Activated CD8-positive, alpha-beta memory T cell treated with anti-CD3 and anti-CD28 coated beads for 36 hours (primary cell): ENCODE measurements at regions not wholly inside any gene's neighbourhood (a gene's known extent, or its start where the extent isn't known, plus 50 kb on each side); places are given as distances from the start of the nearest gene placed in this dataset.

Experiments
- CTCF ChIA-PET: fragments of 350-600 bp; sonication (Branson Sonifier 250); formaldehyde crosslinking; loops from one replicate; lab custom pipeline; 2021; ENCODE audit warnings: antibody characterized with exemption; lab: Charles Lee
- POLR2A ChIA-PET: fragments of 350-600 bp; sonication (Branson Sonifier 250); formaldehyde crosslinking; loops from one replicate; lab custom pipeline; 2021; ENCODE audit warnings: antibody characterized with exemption; lab: Charles Lee

DNA sequence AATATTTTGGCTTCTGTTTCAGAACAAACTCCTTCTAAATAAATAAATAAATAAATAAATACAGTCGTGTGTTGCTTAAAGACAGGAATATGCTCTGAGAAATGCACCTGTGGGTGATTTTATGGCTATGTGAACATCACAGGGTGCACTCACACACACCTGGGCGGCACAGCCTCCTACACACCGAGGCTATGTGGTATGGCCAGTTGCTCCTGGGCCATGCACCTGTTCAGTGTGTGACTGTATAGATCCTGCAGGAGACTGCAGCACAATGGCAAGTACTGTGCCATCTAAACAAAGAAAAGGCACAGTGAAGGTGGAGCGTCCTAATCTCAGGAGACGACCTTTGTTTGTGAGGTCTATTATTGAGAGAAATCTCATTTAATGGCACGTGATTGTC lies 1281.1 kb downstream of the TBC1D22A start:
- ChIA-PET POLR2A (no interaction called here), CTCF (no interaction called here)

DNA sequence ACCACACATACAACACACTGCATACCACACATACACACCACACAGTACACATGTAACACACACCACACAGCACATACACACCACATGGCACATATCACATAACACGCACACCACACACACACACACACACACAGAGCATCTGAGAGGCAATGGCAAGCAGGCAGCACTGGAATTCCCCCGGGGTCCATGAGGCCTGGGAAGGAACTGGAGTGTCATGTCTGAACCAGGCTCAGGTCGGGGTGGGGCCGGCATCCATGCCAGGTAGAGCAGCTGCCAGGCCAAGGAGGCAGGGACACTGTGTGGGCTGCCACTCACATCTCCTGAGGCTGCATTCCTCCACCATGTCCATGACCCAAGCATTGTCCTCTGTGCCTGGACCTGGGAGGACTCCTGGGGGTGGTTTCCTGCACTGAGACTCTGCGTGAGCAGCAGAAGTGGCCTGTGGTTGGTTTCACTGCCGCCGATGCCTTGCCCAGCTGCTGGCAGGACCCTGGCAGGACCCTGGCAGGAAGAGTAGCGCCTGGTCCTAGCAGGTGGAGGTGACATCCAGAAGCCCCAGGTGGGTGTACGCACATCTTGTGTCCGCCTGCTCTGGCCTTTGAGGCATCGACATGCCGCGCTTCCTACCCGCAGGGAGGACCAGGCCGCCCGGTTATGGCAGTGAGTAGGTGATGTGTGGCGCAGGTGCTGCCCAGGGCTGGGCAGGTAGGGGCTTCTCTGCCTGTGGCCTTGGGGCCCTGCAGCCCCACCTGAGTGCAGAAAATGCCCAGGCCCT lies 1280.4 kb downstream of the TBC1D22A start:
- POLR2A ChIA-PET = no interaction called here
- CTCF ChIA-PET = no interaction called here

DNA sequence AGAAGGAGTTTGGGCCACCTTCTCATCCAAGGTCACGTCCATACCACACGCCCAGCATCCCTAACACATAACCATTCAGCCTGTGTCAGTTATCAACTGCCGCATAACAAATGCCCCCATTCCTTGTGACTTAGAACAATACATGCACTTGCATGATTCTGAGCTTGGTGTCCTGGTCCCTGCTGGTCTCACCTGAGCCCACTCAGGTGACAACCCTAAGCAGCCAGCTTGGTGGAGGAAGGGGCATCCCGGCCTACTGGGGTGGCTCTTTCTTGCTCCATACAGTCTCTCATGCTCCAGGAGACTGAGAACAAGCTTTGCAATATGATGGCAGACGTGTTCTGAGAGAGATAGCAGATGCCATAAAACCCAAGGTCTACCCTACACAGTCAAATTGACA lies 1276.9 kb downstream of the TBC1D22A start:
- ChIA-PET POLR2A (no interaction called here), CTCF (no interaction called here)

DNA sequence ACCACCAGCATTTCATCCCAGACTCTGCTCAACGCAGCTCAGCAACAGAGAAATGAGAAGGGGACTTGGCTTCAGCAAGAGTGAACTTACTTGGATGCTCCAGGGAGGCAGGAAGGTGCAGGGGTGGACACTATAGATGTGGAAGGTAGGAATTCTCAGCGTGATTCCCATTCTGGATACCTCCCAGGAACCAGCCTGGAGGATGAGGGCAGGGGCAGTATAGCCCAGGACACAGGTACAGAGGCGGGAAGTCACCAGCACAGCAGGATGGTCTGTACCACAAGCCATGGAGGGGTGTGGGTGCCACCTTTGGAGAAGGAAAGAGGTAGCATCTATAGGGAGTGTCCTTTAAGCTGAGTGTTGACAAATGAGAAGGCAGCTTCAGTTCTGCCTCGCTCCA lies 1275.2 kb downstream of the TBC1D22A start:
- CTCF ChIA-PET = no interaction called here

DNA sequence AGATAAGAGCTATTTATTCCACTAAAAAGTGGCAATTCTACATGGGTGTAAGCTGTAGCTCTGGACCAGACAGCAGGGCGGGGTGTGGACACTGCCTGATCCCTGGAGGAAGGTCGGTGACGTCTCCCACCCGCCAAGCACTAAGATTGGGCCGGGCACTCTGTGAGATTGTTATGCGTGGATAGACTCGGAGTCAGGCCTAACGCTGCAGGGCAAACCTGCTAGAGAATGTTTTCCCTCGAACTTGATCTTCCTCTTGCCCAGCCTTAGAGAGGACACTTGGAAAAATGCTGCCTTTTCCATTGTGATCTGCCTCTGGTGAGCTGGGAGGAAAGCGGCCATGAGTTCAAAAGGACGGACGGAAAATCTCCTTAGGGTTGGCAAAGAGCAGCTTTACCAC lies 1273.4 kb downstream of the TBC1D22A start:
- POLR2A ChIA-PET = interaction anchor here (0.5 kb wide), 1 partner anchor 91 kb away, joined by 6 read pairs; no protein-coding TSS in a partner anchor
- CTCF ChIA-PET = no interaction called here

More for the DNA sequence above, 1275.2 kb downstream of the TBC1D22A start:
- POLR2A ChIA-PET = no interaction called here

DNA sequence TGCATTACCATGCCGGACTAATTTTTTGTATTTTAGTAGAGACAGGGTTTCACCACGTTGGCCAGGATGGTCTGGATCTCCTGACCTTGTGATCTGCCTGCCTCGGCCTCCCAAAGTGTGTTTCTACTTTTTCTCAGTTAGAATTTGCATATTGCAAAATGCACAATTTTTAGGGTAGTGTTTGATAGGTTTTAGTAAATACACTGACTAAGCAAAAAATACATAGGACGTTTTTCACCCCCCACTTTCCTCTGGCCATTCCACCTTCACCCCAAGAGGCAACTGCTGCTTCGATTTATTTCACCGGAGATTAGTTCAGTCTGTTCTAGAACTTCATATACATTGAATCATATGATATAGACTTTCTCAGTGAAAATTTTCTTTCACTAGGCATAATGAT lies 1269.1 kb downstream of the TBC1D22A start:
- ChIA-PET CTCF (no interaction called here), POLR2A (no interaction called here)

DNA sequence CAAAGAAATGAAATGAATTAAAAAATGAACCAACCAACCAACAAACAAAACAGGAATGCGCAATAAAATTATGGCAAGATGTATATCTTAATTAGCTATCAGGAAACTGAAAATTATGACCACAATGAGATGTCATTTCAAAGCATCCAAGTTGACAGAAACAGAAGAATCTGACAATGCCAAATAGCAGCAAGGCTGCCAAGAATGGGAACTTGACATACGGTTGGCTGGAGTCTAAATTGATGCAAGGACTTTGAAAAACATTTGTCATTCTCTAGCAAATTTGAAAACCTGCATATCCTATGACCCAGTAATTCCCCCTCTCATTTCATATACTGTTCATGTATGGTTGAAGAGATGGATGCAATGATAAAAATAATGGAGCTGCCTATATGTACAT lies 1262.6 kb downstream of the TBC1D22A start:
- ChIA-PET POLR2A (no interaction called here), CTCF (no interaction called here)

DNA sequence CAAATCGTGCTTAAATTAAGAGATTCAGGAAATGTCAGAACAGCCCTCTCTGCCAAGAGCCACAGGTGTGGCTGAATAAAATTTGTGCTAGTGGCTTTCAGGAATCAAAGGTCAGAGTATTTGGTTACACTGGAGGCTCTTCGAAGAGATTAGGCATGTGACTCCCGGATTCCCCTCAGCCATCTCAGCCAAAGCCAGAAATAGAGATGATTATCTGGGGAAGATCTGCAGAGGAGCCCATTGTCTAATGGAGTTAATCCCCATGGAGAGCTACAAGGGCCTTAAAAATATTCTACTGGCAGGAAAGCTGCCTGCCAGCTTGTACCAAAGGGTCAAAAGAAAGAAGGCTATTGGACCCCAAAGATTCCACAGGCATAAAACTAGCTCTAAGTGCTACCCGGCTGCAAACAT lies 1259.5 kb downstream of the TBC1D22A start:
- ChIA-PET CTCF (no interaction called here), POLR2A (no interaction called here)

DNA sequence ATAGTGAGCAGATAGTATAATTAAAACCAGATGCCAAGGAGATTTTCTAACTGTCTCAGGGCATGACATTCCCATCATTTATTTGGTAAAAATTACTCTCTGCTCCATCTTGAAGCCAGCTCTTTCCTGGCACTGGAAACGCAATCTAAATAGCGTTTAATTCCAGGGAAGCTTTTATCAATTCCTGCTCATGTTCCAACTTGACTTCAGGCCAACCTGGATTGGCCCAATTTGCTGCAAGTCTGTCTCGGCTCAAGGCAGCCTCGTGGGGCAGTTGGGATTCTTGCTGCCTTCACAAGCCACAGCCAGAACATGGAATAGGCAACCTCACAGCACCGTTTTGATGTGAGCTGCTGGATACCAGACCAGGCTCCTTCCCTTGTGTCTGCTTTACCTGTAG lies 1255.9 kb downstream of the TBC1D22A start:
- ChIA-PET POLR2A (no interaction called here), CTCF (no interaction called here)

DNA sequence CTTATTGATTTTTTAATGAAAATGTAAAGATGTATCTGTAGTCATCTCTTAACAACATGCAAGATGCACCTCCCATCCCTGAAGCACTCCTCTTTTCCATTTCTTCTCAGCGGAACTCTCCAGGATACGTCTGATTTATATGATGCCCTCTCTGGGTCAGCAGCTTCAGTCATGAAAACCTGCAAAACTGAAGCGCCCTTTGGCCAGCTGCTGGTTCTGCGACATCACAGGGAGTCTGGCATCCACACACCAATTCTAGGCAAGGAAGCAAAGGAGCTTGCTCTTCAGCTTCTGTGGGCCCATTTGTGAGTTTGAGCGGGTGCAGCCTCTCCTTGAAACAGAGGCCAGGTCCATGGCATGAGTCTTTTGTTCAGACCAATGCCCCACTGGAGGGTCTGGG lies 1253.3 kb downstream of the TBC1D22A start:
- CTCF ChIA-PET = no interaction called here
- POLR2A ChIA-PET = no interaction called here

DNA sequence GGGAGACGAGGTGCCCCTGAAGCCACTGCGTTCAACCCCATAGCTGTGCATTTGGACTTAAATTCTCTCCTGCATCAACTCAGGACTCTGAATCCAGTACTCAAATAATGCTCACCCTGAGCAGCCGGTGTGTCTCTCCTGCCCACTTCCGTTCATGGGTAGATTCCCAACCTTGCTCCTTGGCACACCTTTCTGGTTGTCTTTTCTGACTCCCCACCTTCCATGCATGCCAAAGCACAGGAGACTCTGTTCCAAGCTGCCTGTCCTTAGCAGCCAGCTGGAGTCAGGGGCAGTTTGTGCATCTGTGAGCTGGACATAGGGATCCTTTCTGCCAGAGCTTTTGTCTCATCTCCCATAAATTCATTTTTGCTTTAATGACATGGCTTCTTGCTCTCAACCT lies 1242.5 kb downstream of the TBC1D22A start:
- ChIA-PET POLR2A (no interaction called here), CTCF (no interaction called here)

DNA sequence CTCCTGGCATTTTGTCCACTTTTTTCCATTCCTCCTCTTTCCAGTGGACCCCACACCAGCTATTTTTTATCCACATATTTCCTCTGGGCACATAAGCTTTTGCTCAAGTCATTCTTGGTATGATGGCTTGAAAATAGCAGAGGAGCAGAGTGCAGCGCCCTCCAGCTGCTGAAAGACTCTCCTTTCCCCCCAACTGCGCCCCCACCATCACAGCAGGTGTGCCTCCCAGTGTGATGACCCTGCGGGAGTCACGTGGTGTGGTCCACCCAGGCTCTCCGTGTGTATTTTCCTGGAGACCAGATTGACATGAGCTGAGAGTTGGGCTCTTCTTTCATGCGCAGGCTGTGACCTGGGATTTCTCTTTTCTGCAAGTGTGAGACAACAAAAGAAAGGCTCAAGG lies 1241.6 kb downstream of the TBC1D22A start:
- ChIA-PET POLR2A (no interaction called here), CTCF (no interaction called here)

DNA sequence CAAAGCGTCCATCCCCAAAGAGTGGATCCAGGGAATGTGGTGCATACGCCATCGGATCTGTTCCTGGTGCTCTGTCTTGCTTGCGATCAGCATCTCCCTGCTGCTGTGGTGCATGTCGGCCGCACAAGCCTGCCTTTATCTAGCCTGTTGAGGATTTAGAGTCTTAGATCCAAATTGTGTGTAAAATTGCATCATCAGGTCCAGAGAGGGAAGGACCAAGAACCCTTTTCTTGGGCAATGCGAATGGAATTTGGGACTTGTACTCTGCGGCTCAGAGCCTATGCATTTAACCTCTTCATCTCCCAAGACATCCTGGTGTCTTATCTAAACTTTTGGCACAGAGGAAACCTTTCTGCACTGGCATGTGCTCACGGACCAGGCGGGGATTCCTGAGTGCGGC lies 1238.7 kb downstream of the TBC1D22A start:
- POLR2A ChIA-PET = no interaction called here
- CTCF ChIA-PET = no interaction called here

DNA sequence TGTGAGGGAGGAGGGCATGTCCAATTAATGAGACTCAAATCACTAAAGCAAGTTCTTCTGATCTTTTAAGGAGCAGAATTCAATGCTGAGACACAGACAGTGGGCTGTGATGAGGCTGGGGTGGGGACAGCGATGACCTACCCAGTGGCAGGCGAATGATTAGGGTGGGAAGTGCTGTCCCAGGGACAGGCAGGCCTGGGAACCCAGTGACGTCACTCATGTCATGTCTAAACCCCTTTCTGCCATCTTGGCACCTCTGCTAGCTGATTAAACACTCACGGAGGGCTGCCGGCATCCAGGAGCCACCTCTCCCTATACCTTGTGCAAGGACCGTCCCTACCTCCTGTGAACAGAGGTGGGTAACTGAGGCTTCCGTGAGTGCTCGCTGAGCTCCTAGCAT lies 1235.2 kb downstream of the TBC1D22A start:
- ChIA-PET POLR2A (no interaction called here), CTCF (no interaction called here)

DNA sequence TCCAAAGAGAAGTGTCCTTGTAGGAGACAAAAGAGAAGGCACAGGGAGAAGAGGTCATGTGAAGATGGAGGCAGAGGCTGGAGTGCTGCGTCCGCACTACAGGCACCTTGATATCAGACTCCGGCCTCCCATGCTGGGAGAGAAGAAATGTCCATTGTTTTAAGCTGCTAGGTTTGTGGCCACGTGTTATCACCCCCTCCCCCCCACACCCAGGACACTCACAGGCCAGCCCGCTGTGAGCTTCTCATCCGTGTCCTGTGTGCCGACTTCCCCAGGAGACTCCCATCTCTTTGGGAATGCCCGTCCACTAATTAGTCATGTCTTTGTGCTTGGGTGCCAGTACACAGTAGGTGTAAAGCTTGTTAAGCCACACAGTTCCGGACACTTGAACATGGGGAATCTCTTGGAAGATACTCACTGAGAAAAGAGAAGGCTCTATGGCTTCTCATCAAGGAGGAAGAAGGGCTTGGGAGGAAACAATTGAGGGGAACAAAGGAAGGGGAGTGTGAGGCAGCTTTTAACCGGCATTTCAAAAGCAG lies 1234.7 kb downstream of the TBC1D22A start:
- ChIA-PET CTCF (no interaction called here), POLR2A (no interaction called here)

DNA sequence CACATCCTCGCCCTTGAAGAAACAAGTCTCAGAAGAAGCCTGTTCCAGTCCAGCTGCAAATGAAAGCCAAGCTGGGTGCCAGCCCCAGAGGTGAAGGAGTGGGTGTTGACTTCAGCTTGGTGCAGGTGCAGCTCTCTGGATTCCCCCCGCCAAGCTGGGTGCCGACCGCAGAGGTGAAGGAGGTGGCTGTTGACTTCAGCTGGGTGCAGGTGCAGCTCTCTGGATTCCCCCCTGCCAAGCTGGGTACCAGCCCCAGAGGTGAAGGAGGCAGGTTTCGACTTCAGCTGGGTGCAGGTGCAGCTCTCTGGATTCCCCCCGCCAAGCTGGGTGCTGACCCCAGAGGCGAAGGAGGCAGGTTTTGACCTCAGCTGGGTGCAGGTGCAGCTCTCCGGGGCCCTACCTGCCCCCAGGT lies 1234.0 kb downstream of the TBC1D22A start:
- CTCF ChIA-PET = no interaction called here
- POLR2A ChIA-PET = no interaction called here

DNA sequence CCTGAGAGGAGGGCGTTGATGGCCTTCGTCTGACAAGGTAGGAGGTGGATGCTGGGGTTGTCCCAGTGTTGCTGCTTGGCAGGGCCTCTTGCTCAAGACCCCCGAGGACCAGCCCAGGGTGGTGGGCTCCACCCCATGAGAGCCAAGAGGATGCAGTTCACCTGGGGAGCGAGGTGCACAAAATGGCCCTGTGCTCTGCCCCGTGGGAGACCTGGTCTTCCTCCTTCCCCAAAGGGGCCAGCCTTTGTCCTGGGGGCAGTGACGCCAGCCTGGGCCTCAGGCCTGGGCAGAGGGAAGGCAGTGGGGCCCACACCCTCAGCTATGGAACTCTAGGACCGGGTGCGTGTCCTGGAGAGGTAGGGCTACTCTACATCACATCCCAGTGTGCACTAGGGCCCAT lies 1233.3 kb downstream of the TBC1D22A start:
- POLR2A ChIA-PET = no interaction called here
- CTCF ChIA-PET = no interaction called here

DNA sequence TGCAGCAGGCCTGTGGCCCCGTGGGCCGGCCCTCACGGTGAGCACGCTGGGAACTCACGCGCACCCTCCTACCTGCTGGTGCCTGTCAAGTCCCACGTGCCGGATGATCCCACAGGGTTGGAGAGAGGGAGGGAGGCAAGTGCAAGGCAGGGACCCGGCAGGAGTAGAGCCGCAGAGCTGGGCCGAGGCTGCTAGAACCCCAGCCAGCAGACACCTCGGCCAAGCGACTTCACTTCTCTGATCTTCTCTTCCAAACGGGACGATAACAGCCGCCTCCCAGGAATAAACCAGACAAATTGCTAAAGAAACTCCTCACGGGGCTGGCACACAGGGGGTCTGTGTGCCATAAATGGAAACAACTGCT lies 1232.8 kb downstream of the TBC1D22A start:
- CTCF ChIA-PET = no interaction called here
- POLR2A ChIA-PET = no interaction called here

DNA sequence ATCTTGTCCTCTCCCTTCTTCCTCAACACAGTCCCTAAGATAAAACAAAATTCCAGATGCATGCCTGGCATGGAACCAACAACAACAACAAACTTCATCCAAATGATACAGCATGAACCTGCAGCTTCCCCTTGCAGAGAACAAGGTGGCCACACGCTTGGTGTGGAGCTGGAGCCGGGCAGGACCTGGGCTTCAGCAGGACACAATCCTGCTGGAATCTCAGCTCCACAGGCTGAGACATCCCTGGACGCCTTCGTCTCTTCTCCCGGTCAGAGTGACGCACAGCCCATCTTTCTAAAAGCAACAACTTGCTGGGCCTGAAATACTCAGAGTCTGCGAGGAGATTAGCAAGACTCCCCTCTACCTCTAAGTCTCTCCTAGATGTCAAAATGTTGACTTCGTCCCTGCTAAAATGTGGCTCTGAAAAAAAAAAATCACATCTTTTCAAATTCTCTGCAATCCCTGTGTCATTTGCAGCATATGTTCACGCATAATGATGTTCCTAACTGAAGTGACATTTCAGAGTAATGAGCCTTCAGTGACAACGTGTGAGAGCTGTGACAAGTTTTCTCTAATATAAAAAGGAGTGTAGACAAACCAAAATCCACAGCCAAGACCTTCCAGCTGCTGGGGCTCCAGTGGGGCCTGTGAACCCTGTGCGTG lies 1232.3 kb downstream of the TBC1D22A start:
- POLR2A ChIA-PET = no interaction called here
- CTCF ChIA-PET = no interaction called here

DNA sequence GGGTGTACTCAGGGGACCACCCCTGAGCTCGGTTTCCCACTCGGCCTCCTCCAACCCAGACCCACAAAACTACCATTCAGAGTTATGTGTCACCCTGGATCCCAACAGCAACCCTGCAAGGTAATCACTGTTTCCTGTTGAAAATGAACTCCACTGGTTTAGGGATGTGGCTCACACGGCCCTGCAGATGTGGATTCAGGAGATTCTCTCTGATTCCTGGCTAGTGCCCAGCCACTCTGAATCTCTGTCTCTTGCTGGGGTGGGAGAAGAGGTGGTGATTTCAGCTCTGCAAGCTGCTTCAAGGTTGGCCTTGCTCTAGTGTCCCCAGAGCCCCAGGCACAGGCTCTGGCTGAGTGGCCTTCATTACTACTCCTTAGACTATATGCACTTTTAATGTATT lies 1231.6 kb downstream of the TBC1D22A start:
- POLR2A ChIA-PET = no interaction called here

DNA sequence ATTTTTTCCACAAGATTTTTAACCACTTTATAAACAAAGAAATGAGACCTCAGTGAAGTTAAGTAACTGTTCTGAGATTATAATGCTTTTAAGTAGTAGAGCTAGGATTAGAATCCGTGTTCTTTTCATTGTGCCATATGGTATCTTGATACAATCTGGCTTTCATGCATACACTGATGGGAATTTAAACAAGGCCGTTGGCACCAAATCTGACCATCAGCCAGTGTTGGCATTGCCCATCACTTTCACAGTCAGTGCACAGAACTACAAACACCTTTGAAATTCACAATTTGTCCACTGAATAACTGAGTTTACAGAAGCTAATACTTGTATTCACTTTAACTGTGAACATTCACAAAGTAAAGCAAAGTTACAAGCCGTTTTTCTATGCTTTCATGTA lies 1228.0 kb downstream of the TBC1D22A start:
- ChIA-PET POLR2A (no interaction called here), CTCF (no interaction called here)

More for the DNA sequence above, 1231.6 kb downstream of the TBC1D22A start:
- CTCF ChIA-PET = no interaction called here
